SJCRH30 (cell line): ENCODE measurements at regions not wholly inside any gene's neighbourhood (a gene's known extent, or its start where the extent isn't known, plus 50 kb on each side); places are given as distances from the start of the nearest gene placed in this dataset.

Experiments used
- DNase-seq, 2 experiments: peaks; one replicate each; pipeline ENCODE4 v3.0.0-alpha.2; 2015 to 2020
- H3K27ac ChIP-seq: fragments of 250-450 bp; sonication (Bioruptor Pico); 2 replicates; pipeline ENCODE4 v1.5.1; 2020; ENCODE audit warnings: mild to moderate bottlenecking, moderate library complexity
- H3K27me3 ChIP-seq: fragments of 250-450 bp; sonication (Bioruptor Pico); 2 replicates; pipeline ENCODE4 v1.5.1; 2020; ENCODE audit warnings: mild to moderate bottlenecking, moderate library complexity
- H3K36me3 ChIP-seq: fragments of 250-450 bp; sonication (Bioruptor Pico); 2 replicates; pipeline ENCODE4 v1.5.1; 2020; ENCODE audit warnings: mild to moderate bottlenecking, moderate library complexity
- H3K4me1 ChIP-seq: fragments of 250-450 bp; sonication (Bioruptor Pico); 2 replicates; pipeline ENCODE4 v1.5.1; 2020; ENCODE audit warnings: mild to moderate bottlenecking, moderate library complexity
- H3K4me3 ChIP-seq: fragments of 250-450 bp; sonication (Bioruptor Pico); 2 replicates; pipeline ENCODE4 v1.5.1; 2020; ENCODE audit warnings: mild to moderate bottlenecking, moderate library complexity
- H3K9me3 ChIP-seq: fragments of 250-450 bp; sonication (Bioruptor Pico); replicated peaks from 2 replicates; pipeline ENCODE4 v1.5.1; 2020; ENCODE audit warnings: mild to moderate bottlenecking, moderate library complexity

DNA sequence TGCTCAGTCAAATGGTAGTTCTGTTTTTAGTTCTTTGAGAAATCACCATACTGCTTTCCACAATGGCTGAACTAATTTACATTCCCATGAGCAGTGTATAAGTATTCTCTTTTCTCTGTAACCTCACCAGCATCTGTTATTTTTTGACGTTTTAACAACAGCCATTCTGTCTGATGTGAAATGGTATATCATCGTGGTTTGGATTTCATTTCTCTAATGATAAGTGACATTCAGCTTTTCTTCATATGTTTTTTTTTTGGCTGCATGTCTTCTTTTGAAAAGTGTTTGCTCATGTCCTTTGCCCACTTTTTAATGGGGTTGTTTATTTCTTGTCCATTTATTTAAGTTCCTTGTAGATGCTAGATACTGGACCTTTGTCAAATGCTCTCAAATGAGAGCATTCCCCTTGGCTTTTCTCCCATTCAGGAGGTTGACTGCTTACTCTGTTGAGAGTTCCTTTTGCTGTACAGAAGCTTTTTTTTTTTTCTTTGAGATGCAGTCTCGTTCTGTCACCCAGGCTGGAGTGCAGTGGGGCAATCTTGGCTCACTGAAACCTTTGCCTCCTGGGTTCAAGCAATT is 58.7 kb upstream of the RGMB start:
- no peak for DNase-seq
- Histone ChIP-seq H3K27me3 (no peaks in the 10 kb centered on the region), H3K36me3 (no peaks in the 10 kb centered on the region), H3K27ac (no peak overlapping the region), H3K9me3 (0 out of 2 replicates have a peak, but pooled peaks cover 2% of the 10 kb centered on the region), H3K4me3 (no peak overlapping the region), H3K4me1 (no peaks in the 10 kb centered on the region)

DNA sequence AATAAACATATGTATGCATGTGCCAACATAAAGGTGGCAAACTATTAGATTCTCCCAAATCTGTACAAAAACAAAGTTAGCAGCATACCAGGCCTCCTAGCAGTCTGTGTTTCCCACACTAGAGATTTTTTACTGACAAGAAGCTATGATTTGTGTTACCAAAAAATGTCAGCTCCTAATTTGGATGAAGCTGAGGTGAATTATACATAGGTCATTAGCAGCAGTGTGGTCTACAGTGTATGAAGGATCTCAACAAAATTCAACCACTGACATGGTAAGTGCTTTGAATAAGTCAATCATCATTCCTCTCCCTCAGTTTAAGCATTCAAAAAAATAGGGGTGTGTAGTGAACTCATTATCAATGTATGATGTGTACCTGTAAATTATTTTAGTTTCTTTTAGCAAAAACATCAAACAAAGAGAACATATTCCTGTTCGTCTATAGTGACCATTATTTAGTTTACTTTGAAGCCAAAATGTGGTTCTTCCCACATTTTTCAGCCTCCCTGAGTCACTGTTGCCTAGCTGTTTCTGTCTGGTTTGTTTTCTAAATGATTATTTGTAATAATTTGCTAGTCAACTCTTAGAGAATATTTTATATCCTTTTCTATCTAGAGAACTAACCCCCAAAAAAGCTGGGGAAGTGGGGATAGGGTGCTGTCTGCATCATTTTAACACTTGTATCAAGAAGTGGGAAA is 52.1 kb upstream of the RGMB start:
- H3K4me1 ChIP-seq = no peaks in the 10 kb centered on the region
- no peaks in the 10 kb centered on the region for H3K36me3 ChIP-seq
- H3K27me3 ChIP-seq = no peaks in the 10 kb centered on the region
- H3K9me3 ChIP-seq = 0 out of 2 replicates have a peak, but pooled peaks cover 5% of the 10 kb centered on the region
- no peak for DNase-seq
- H3K27ac ChIP-seq = no peak overlapping the region
- H3K4me3 ChIP-seq = no peak overlapping the region

DNA sequence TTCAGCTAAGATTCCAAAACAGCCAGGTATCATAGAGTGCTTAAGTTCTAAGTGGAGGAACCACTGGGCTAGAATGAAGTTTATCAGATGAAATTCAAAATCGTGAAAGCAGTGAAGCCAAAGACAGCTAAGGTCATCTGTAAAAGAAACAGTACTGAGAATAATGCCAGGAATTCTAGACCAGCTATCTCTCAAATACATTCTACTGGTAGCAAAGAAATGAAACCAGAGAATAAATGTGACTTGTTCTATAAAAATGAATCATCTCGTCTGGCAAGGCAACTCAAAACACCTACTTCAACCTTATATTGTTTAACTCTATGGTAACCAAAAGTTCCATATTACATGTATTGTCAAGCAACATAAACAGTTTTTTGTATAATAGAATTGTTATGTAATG is 51.3 kb upstream of the RGMB start:
- H3K27ac ChIP-seq = no peak overlapping the region
- 0 out of 2 replicates have a peak, but pooled peaks cover 5% of the 10 kb centered on the region for H3K9me3 ChIP-seq
- no peak for DNase-seq
- no peak overlapping the region for H3K4me3 ChIP-seq
- no peaks in the 10 kb centered on the region for H3K4me1 ChIP-seq
- H3K36me3 ChIP-seq = no peaks in the 10 kb centered on the region
- no peaks in the 10 kb centered on the region for H3K27me3 ChIP-seq

DNA sequence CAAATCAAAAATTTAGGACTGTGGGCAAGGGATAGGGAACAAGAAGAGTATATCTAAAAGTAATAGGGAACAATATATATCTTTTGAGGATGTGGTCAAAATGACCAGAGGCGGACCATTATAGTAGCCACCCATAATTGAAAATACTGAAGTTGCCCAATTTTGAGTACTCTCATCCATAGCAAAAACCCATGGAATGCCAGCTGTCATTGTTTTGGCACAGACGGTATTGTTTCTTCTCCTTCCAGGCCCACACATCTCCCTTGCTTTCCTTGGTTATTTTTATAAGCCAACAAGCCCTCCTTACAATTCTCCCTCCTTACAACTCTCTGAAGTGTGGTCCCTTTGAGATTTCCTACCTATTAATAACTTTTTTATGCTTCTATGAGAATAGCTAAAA is 50.4 kb upstream of the RGMB start:
- Histone ChIP-seq H3K4me3 (no peak overlapping the region), H3K36me3 (no peaks in the 10 kb centered on the region), H3K27me3 (no peaks in the 10 kb centered on the region), H3K4me1 (no peaks in the 10 kb centered on the region), H3K27ac (no peak overlapping the region), H3K9me3 (0 out of 2 replicates have a peak, but pooled peaks cover 5% of the 10 kb centered on the region)
- DNase-seq = no peak
